ENCODE measurements at regions not wholly inside any gene's neighbourhood (a gene's known extent, or its start where the extent isn't known, plus 50 kb on each side); places are given as distances from the start of the nearest gene placed in this dataset.

GRCh38 chr16:75805946-75806345 lies 79.7 kb upstream of the CPHXL start (continued):
- TF ChIP-seq CTCF (CRISPR knock-in tag; IDR thresholded peaks at IDR 0.05) (peak; percentile 33), MEIS1 (CRISPR knock-in tag; IDR thresholded peaks at IDR 0.05; ENCODE audit: borderline replicate concordance) (no peak), MEIS2 (CRISPR knock-in tag; IDR thresholded peaks at IDR 0.05) (no peak), ZBTB44 (CRISPR knock-in tag; IDR thresholded peaks at IDR 0.05) (no peak), STAG1 (CRISPR knock-in tag; IDR thresholded peaks at IDR 0.05) (peak; percentile 42), XRCC5 (optimal IDR thresholded peaks at IDR 0.05; ENCODE audit: low read length) (no peak), ZNF18 (CRISPR knock-in tag; IDR thresholded peaks at IDR 0.05; ENCODE audit: insufficient replicate concordance) (no peak), CEBPB (IDR thresholded peaks at IDR 0.05; ENCODE audit: borderline replicate concordance, low read depth, low read length) (no peak), GATA4 (IDR thresholded peaks at IDR 0.05; ENCODE audit: borderline replicate concordance, low read depth) (no peak), ZBTB34 (CRISPR knock-in tag; IDR thresholded peaks at IDR 0.05) (no peak), AHR (CRISPR knock-in tag; IDR thresholded peaks at IDR 0.05) (no peak), ARNTL (CRISPR knock-in tag; IDR thresholded peaks at IDR 0.05) (no peak), MXI1 (IDR thresholded peaks at IDR 0.05; ENCODE audit: borderline replicate concordance, low read depth, low read length) (no peak), NR3C1 (CRISPR knock-in tag; IDR thresholded peaks at IDR 0.05) (no peak)

Data from HepG2 (cell line).